Activated T-helper 9 cell treated with anti-CD3 and anti-CD28 coated beads, Interleukin-2, amount 50 U/mL, for 16 hours (primary cell): ENCODE measurements at regions not wholly inside any gene's neighbourhood (a gene's known extent, or its start where the extent isn't known, plus 50 kb on each side); places are given as distances from the start of the nearest gene placed in this dataset.
"Not testable (repeated sequence)": the region's sequence is repeated elsewhere in the genome, so short reads cannot be mapped to it uniquely, and the experiment has no call there.

Experiments used
- DNase-seq: peaks from one replicate; pipeline ENCODE4 v3.0.0-alpha.2; 2020; ENCODE audit warnings: low read depth

GRCh38 chr13:22940090-22940710 lies 240.6 kb upstream of the SGCG start:
- DNase-seq: no peak

GRCh38 chr13:22940736-22941135 lies 240.0 kb upstream of the SGCG start:
- no peak for DNase-seq

- DNase-seq: not testable (repeated sequence)
Measured at GRCh38 chr13:22941495-22941894, 239.3 kb upstream of the SGCG start.

GRCh38 chr13:22942831-22943230 lies 237.9 kb upstream of the SGCG start:
- not testable (repeated sequence) for DNase-seq

- no peak for DNase-seq
Measured at GRCh38 chr13:22944378-22944777, 236.4 kb upstream of the SGCG start.

GRCh38 chr13:22945321-22946226 lies 235.2 kb upstream of the SGCG start:
- no peak for DNase-seq

- no peak for DNase-seq
Measured at GRCh38 chr13:22948421-22948820, 232.4 kb upstream of the SGCG start.

- DNase-seq: not testable (repeated sequence)
Measured at GRCh38 chr13:22952018-22952417, 228.8 kb upstream of the SGCG start.

GRCh38 chr13:22955147-22955546 lies 225.6 kb upstream of the SGCG start:
- not testable (repeated sequence) for DNase-seq

- not testable (repeated sequence) for DNase-seq
Measured at GRCh38 chr13:22956456-22957115, 224.2 kb upstream of the SGCG start.

- not testable (repeated sequence) for DNase-seq
Measured at GRCh38 chr13:22959859-22960258, 220.9 kb upstream of the SGCG start.

- DNase-seq: no peak
Measured at GRCh38 chr13:22960827-22961226, 220.0 kb upstream of the SGCG start.

GRCh38 chr13:22961342-22961741 lies 219.4 kb upstream of the SGCG start:
- DNase-seq: not testable (repeated sequence)

- DNase-seq: no peak
Measured at GRCh38 chr13:22961835-22962537, 218.8 kb upstream of the SGCG start.

GRCh38 chr13:22963384-22964053 lies 217.3 kb upstream of the SGCG start:
- DNase-seq: not testable (repeated sequence)

- no peak for DNase-seq
Measured at GRCh38 chr13:22964245-22964966, 216.4 kb upstream of the SGCG start.

GRCh38 chr13:22965011-22965857 lies 215.5 kb upstream of the SGCG start:
- DNase-seq: not testable (repeated sequence)

GRCh38 chr13:22965858-22966239 lies 214.9 kb upstream of the SGCG start:
- DNase-seq: not testable (repeated sequence)

- DNase-seq: not testable (repeated sequence)
Measured at GRCh38 chr13:22966753-22967152, 214.0 kb upstream of the SGCG start.

- no peak for DNase-seq
Measured at GRCh38 chr13:22967669-22968068, 213.1 kb upstream of the SGCG start.
